KOPT-K1 (cell line): ENCODE measurements at regions not wholly inside any gene's neighbourhood (a gene's known extent, or its start where the extent isn't known, plus 50 kb on each side); places are given as distances from the start of the nearest gene placed in this dataset.

Source experiments
- H3K27ac ChIP-seq: fragments of 200-600 bp; sonication (generic); 2 replicates; pipeline ENCODE4 v1.5.1; 2016; ENCODE audit warnings: antibody characterized with exemption, mild to moderate bottlenecking, low read depth, low read length; ENCODE audit not compliant: poor library complexity, severe bottlenecking
- H3K36me3 ChIP-seq: fragments of 200-600 bp; sonication (generic); 2 replicates; pipeline ENCODE4 v1.5.1; 2017; ENCODE audit warnings: antibody characterized with exemption, mild to moderate bottlenecking, low read length, moderate library complexity; ENCODE audit not compliant: insufficient read depth
- H3K9me3 ChIP-seq: fragments of 200-600 bp; sonication (generic); 2 replicates; pipeline ENCODE4 v1.5.1; 2017; ENCODE audit warnings: antibody characterized with exemption, low read length, mild to moderate bottlenecking; ENCODE audit not compliant: insufficient read depth, poor library complexity, severe bottlenecking

GRCh38 chr9:108211411-108211955 is 644.3 kb downstream of the ACTL7B start:
- Histone ChIP-seq H3K36me3 (no peaks in the 10 kb centered on the region), H3K27ac (no peak overlapping the region), H3K9me3 (no peaks in the 10 kb centered on the region)

DNA sequence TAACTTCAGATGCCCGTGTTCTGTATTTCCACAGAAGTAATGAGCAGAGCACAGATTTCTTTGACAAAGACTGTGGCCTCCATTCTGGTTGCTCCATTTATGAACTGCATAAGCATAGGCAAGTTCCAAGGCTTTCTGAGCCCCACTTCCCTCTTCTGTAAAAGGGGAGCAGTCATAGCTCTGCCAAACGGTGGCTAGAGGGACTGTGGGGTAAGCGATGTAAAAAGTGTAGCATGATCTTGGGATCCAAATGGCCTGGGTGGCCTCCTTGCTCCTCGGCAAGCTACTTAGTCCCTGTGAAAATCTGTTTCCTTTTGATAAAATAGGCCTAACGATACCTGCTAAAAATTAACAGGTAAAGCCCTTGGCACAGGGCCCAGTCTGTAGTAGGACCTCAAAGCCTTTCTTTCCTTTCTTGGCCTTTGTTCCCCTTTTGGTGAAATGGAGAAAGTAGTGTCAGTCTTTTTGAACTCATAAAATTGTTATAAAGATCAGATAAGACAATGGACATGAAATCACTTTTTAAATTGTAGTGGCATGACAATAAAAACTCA is 646.6 kb downstream of the ACTL7B start:
- Histone ChIP-seq H3K27ac (no peak overlapping the region), H3K36me3 (no peaks in the 10 kb centered on the region), H3K9me3 (no peaks in the 10 kb centered on the region)

DNA sequence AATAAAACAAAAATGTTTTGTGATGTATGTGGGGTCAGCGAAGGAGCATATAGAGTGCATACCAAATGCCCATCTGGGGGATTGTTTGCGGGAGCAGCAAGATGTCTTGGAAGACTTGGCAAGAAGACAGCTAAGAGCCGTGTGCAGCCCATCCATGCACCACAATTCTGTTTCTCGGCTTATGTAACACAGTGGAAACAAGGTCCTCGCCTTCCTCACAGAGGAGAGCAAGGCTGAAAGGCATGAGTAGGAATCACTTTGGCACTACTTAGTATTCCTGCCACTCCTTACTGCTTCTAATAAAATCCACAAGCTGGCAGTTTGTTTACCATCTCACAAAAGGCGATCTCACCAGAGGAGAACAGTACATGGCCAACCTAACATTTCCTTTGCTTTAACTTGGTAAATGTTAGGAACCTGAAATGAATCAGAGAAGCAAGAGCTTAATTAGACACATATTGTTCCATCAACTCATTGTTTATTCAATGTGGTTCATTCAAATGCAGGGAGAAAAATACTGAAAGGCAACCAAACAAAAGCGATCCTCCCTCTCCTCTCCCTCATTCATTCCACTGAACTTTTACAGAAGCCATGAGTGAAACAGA is 648.1 kb downstream of the ACTL7B start:
- H3K9me3 ChIP-seq, result no peaks in the 10 kb centered on the region
- no peak overlapping the region for H3K27ac ChIP-seq
- no peaks in the 10 kb centered on the region for H3K36me3 ChIP-seq

GRCh38 chr9:108205276-108205675 is 650.5 kb downstream of the ACTL7B start:
- H3K9me3 ChIP-seq, result no peaks in the 10 kb centered on the region
- no peaks in the 10 kb centered on the region for H3K36me3 ChIP-seq
- no peak overlapping the region for H3K27ac ChIP-seq

- no peak overlapping the region for H3K27ac ChIP-seq
- H3K36me3 ChIP-seq, result no peaks in the 10 kb centered on the region
- H3K9me3 ChIP-seq, result peaks cover 4% of the 10 kb centered on the region
These were observed 657.9 kb downstream of the ACTL7B start for GRCh38 chr9:108197899-108198298.

DNA sequence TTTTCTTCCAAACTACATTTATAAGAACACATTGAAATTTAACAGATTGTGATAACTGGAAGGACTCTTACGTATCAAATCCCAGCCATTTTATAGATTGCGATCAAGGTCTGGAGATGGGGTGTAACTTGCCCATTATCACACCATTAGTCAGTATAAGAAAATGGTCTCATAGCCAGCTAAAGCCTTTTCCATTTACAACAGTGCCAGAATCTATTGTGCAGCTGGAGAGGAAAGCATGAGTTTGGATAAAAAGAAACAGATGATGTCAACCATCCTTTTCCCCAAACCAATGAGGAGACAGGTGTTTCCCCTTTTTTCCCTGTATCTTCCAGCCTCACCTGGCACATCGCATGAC is 658.8 kb downstream of the ACTL7B start:
- peaks cover 4% of the 10 kb centered on the region for H3K9me3 ChIP-seq
- no peaks in the 10 kb centered on the region for H3K36me3 ChIP-seq
- no peak overlapping the region for H3K27ac ChIP-seq

DNA sequence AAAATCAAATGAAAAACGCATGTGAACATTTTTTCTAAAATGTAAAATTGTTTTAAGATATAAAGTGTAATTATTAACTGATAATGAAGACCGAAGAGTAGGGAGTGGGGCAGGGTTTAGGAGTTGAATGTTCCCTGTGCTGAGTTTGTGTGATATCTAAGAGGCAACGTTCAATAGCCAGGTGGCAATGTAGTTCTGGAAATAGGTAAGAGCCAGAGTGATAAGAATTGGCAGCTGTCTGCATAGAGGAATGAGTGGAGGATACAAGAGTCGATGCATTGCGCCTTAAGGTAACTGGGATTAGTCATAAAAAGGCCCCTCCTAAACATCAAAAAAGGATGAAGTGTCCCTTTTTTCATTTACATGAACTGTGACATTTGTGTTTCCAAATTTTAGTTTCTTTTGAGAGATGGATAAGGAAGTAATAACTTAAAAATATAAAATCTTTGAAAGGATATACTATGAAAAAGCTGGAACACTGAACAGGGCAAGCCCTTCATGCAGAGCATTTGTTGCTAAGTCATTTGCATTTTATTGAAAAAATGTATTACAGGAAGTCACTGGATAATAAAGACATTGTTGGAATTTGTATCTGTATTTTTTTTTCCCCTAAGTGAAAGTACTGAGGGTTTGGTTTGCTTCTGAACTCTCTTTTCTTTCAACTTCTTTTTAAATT is 659.3 kb downstream of the ACTL7B start:
- no peaks in the 10 kb centered on the region for H3K36me3 ChIP-seq
- H3K27ac ChIP-seq, result no peak overlapping the region
- peaks cover 4% of the 10 kb centered on the region for H3K9me3 ChIP-seq

DNA sequence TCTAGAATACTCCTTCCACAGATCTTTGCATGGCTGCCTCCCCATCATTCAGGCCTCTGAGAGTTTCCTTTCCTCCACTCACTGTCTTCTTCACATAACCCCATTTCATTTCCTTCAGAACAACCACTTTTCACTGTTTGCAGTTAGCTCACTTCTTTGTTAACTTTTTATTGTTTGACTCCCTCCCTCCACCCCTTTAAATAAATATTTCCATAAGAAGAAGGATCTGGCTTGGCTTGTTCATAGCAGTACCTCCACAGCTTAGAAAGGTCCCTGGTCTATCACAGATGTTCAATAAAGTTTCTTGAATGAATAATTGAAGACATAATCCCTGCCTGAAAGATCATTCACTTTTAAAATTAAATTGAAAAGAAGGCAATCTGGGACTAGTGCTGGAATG is 661.6 kb downstream of the ACTL7B start:
- no peak overlapping the region for H3K27ac ChIP-seq
- H3K36me3 ChIP-seq, result no peaks in the 10 kb centered on the region
- H3K9me3 ChIP-seq, result peaks cover under 1% of the 10 kb centered on the region

DNA sequence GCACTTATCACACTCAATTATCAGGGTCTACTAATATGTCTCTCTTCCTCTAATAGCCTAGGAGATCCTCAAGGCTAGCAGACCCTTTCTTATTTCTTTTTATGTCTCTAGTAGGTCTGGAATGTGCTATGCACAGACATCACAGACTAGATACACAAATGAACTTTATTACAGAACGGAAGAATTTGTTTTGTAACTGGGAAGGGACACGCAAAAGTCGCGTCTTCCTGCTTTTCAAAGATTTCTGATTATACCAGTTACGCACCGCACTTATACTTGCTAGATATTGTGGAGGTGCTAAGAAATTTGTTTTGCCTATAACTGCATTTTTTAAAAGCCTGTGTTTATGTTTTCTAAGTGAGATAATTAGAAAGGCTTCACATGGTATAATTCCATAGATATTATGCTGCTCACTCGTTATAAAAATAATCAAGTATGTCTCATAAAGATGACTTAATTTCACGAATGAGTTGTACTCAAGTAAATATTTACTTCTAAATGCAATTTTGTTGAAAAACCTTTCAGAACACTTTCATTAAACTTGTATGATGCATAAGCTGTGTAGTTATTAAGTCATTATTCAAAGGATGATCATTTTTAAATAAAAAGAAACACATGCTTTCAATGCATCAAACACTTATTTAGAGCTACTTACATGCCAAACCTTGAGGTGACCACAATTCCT is 662.6 kb downstream of the ACTL7B start:
- no peak overlapping the region for H3K27ac ChIP-seq
- no peaks in the 10 kb centered on the region for H3K9me3 ChIP-seq

GRCh38 chr9:108191065-108191464 is 664.7 kb downstream of the ACTL7B start:
- no peaks in the 10 kb centered on the region for H3K36me3 ChIP-seq
- H3K27ac ChIP-seq, result no peak overlapping the region
- no peaks in the 10 kb centered on the region for H3K9me3 ChIP-seq

More for the DNA sequence above, 662.6 kb downstream of the ACTL7B start:
- H3K36me3 ChIP-seq, result no peaks in the 10 kb centered on the region

- H3K9me3 ChIP-seq, result no peaks in the 10 kb centered on the region
- no peaks in the 10 kb centered on the region for H3K36me3 ChIP-seq
- no peak overlapping the region for H3K27ac ChIP-seq
These were observed 666.8 kb downstream of the ACTL7B start for GRCh38 chr9:108188976-108189375.

- Histone ChIP-seq H3K36me3 (no peaks in the 10 kb centered on the region), H3K9me3 (no peaks in the 10 kb centered on the region), H3K27ac (no peak overlapping the region)
These were observed 667.3 kb downstream of the ACTL7B start for GRCh38 chr9:108188482-108188881.

DNA sequence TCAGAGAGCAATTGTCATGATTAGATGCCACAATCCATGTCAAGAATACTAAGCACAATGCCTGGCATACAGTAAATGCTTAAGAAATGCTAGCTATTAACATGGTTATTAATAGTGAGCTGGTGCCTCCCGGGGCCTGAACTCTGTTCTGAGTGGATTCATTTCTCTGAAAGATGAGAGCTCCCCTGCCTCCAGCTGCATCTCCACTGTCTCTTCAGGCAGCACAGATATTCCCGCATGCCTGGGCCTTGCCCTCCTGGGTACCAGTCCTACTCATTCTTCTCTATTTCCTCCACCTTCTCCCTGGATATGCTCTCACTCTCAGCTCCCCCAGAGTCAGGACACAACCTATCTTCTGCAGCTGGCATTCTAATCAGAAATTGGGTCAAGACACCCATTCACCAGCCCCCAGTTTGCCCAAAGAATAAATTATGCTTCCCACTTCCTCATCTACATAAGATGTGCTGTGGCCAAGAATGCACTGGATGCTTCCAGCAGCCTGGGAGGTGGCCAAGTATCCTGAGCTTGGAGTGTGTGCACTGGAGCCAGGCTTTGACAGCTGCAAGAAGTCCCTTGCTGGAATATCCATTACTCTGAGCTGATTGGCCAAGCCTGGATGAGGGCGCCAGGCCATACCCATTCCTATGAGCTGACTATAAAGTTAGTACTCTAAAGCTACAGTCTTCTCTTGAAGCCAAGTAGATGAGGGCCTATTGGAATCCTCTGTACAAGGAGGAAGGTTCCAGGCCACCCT is 669.0 kb downstream of the ACTL7B start:
- H3K36me3 ChIP-seq, result no peaks in the 10 kb centered on the region
- H3K27ac ChIP-seq, result no peak overlapping the region
- H3K9me3 ChIP-seq, result no peaks in the 10 kb centered on the region

DNA sequence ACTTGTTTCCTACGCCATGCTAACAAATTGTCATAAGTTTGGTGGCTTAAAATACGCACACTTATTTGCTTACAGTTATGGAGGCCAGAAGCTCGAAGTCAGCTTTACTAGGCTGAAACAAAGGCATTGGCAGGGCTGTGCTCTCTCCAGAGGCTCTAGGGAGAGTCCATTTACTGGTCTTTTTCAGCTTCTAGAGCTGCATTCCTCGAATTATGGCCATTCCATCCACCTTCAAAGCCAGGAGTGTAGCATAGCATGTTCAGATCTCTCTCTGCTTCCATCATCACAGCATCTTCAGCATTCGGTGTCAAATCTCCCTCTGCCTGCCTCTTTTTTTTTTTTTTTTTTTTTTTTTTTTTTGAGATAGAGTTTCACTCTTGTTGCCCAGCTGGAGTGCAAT is 670.2 kb downstream of the ACTL7B start:
- no peaks in the 10 kb centered on the region for H3K9me3 ChIP-seq
- H3K36me3 ChIP-seq, result no peaks in the 10 kb centered on the region
- H3K27ac ChIP-seq, result no peak overlapping the region

- Histone ChIP-seq H3K36me3 (no peaks in the 10 kb centered on the region), H3K9me3 (no peaks in the 10 kb centered on the region), H3K27ac (no peak overlapping the region)
These were observed 670.8 kb downstream of the ACTL7B start for GRCh38 chr9:108184941-108185340.
